ENCODE measurements at regions not wholly inside any gene's neighbourhood (a gene's known extent, or its start where the extent isn't known, plus 50 kb on each side); places are given as distances from the start of the nearest gene placed in this dataset.

DNA sequence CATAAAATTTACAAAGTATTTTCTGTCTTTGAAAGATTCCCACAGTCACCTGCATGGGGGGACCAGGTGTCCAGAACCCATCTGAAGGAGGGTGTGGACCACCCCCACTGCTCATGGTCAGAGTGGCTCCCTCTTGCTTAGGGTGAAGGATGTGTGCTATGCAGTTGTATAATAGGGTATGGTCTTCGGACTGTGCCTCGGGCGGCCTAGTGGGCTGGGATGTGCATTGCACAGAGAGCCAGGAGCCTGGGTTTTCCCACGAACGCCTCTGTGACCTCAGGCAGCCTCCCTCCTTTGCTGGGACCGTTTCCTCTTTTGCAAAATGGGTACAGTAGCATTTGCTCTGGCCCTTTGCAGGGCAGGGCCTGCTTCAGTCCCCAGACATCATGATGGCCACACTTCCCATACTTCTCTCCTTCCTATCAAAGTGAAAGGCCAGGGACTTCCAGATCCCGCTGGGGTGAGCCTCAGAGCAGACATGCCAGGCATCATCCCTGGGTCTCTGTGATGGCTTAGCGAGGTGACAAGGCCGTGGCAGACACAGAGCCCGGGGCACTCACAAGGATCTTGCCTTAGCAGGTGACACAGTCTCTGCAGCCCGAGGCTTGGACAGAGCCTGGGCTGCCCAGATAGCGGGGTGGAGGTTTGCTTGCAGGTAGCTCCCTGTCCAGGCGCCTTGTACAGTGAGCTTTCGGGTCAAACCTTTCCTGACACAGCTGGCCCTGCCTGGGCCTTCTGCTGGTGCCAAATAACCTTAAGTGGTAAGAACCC lies 59.4 kb upstream of the ZNF536 start:
- Histone ChIP-seq H3K4me3 (ENCODE audit: low read depth, low read length) (no peak overlapping the region), H3K27me3 (ENCODE audit: control insufficient read depth, insufficient read depth, low read length) (no peaks in the 10 kb centered on the region), H3K36me3 (ENCODE audit: control insufficient read depth, insufficient read depth, low read length) (no peaks in the 10 kb centered on the region)
- ChIA-PET CTCF (no interaction called here), POLR2A (no interaction called here)
- TF ChIP-seq, protein P1, sequence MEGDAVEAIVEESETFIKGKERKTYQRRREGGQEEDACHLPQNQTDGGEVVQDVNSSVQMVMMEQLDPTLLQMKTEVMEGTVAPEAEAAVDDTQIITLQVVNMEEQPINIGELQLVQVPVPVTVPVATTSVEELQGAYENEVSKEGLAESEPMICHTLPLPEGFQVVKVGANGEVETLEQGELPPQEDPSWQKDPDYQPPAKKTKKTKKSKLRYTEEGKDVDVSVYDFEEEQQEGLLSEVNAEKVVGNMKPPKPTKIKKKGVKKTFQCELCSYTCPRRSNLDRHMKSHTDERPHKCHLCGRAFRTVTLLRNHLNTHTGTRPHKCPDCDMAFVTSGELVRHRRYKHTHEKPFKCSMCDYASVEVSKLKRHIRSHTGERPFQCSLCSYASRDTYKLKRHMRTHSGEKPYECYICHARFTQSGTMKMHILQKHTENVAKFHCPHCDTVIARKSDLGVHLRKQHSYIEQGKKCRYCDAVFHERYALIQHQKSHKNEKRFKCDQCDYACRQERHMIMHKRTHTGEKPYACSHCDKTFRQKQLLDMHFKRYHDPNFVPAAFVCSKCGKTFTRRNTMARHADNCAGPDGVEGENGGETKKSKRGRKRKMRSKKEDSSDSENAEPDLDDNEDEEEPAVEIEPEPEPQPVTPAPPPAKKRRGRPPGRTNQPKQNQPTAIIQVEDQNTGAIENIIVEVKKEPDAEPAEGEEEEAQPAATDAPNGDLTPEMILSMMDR (IDR thresholded peaks at IDR 0.05; ENCODE audit: insufficient read depth, low read depth, low read length): no peak
- DNase-seq (ENCODE audit: low read depth): no peak

DNA sequence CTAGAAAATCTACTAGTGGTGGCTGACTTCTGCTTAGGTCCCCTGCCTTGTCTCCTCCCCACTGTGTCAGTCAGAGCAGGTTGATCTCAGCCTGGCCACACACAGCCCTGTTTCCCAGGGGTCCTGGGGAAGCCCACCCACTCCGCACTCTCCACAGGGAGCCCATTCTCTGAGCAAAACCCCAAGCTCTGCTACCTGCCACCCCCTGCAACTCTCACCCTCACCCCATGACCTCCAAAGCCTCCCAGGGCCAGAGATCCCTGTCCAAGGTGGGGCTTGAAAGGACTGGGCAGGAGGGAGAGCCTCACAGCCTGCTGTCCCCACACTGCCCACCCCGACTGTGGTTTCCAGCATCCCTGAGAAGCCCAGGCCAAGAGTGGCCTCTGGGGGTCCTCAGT lies 58.8 kb upstream of the ZNF536 start:
- no peak for DNase-seq (ENCODE audit: low read depth)

DNA sequence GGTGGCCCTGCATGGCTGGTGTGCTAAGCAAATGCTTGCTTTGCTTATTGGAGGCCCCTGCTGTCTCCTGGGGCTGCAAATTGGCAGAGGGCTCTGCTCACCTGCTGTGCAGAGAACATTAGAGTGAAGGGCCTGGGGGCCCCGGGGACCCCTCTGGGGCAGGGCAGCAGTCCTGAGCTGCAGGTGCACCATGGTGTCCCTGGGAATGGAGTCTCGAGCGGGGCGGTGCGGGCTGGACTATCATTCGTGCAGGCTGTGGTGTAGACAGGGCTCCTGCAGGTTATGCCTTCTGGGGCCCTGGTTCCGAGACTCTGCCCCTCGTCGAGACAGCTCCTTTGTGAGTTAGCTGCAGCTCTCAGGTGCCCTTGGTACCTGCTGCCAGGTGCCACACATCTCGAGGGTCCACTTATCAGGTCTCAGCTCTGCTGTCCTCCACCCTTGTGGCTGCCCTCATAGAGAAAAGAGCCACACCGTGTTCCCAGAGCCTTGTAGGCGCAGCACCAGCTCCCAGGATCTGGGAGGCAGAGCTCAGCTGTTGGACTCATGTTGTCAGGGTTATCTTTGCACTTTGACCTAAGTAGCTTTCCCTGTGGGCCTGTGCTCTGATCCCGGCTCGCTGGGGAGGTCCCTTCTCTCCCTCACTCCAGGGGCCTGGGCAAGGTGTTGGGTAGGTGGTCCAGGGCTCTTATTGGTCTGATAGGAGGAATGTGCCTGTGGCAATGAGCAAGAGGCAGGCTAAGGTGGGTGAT lies 58.0 kb upstream of the ZNF536 start:
- ChIA-PET POLR2A (no interaction called here), CTCF (no interaction called here)
- Histone ChIP-seq H3K4me3 (ENCODE audit: low read depth, low read length) (no peak overlapping the region), H3K27me3 (ENCODE audit: control insufficient read depth, insufficient read depth, low read length) (no peaks in the 10 kb centered on the region), H3K36me3 (ENCODE audit: control insufficient read depth, insufficient read depth, low read length) (no peaks in the 10 kb centered on the region)
- no peak for DNase-seq (ENCODE audit: low read depth)
- TF ChIP-seq, protein P1 (IDR thresholded peaks at IDR 0.05; ENCODE audit: insufficient read depth, low read depth, low read length): no peak

More for the DNA sequence above, 58.8 kb upstream of the ZNF536 start:
- no peaks in the 10 kb centered on the region for H3K27me3 ChIP-seq (ENCODE audit: control insufficient read depth, insufficient read depth, low read length)
- H3K36me3 ChIP-seq (ENCODE audit: control insufficient read depth, insufficient read depth, low read length): no peaks in the 10 kb centered on the region
- POLR2A ChIA-PET: no interaction called here
- H3K4me3 ChIP-seq (ENCODE audit: low read depth, low read length): no peak overlapping the region
- TF ChIP-seq, protein P1 (IDR thresholded peaks at IDR 0.05; ENCODE audit: insufficient read depth, low read depth, low read length): no peak
- CTCF ChIA-PET: no interaction called here

DNA sequence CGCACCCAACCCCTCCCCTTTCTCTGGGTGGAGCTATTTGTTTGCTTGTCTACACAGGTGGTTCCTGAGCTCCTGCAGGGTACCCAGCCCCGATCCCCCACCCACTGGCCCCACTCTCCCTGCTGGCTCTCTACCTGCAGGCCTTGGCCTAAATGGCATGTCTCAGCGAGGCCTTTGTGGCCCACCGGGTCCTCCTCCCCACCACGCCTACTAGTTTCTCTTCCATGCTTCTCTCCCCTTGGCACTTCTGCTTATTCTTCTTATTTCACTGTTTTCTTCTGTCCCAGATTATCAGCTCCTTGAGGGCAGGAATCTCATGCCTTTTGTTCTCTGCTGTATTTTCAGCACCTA lies 57.4 kb upstream of the ZNF536 start:
- no peak overlapping the region for H3K4me3 ChIP-seq (ENCODE audit: low read depth, low read length)
- ChIA-PET POLR2A (no interaction called here), CTCF (no interaction called here)
- no peak for DNase-seq (ENCODE audit: low read depth)
- H3K27me3 ChIP-seq (ENCODE audit: control insufficient read depth, insufficient read depth, low read length): no peaks in the 10 kb centered on the region
- no peaks in the 10 kb centered on the region for H3K36me3 ChIP-seq (ENCODE audit: control insufficient read depth, insufficient read depth, low read length)
- TF ChIP-seq, protein P1 (IDR thresholded peaks at IDR 0.05; ENCODE audit: insufficient read depth, low read depth, low read length): no peak

DNA sequence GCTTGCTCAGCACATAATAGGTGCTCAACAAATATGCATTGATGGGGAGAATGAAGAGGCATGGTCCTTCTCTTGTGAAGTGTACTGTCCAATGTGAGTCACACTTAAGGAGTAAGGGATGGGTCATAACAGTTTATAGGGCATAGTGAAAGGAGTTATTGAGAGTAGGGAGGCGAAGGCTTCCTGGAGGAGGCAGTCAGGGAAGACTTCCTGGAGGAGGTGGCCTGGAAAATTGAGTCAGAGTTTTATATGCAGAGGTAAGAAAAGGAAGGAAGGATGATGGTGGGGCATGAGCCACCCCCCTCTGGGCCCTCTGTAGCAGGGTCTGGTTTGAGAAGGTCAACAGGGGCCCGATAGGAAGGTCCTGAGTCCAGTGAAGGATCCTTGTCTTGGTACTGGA lies 57.0 kb upstream of the ZNF536 start:
- TF ChIP-seq, protein P1 (IDR thresholded peaks at IDR 0.05; ENCODE audit: insufficient read depth, low read depth, low read length): no peak
- Histone ChIP-seq H3K36me3 (ENCODE audit: control insufficient read depth, insufficient read depth, low read length) (no peaks in the 10 kb centered on the region), H3K27me3 (ENCODE audit: control insufficient read depth, insufficient read depth, low read length) (no peaks in the 10 kb centered on the region), H3K4me3 (ENCODE audit: low read depth, low read length) (no peak overlapping the region)
- ChIA-PET POLR2A (no interaction called here), CTCF (no interaction called here)
- no peak for DNase-seq (ENCODE audit: low read depth)
